ENCODE measurements at regions not wholly inside any gene's neighbourhood (a gene's known extent, or its start where the extent isn't known, plus 50 kb on each side); places are given as distances from the start of the nearest gene placed in this dataset.

GRCh38 chr16:85991425-85991824 is 92.5 kb downstream of the IRF8 start:
- no peak for DNase-seq

- no peak for DNase-seq
These were observed 92.9 kb downstream of the IRF8 start for GRCh38 chr16:85991856-85992255.

- DNase-seq, result no peak
These were observed 93.4 kb downstream of the IRF8 start for GRCh38 chr16:85992359-85992758.

GRCh38 chr16:85992779-85993178 is 93.8 kb downstream of the IRF8 start:
- DNase-seq, result no peak

- DNase-seq, result no peak
These were observed 95.8 kb downstream of the IRF8 start for GRCh38 chr16:85994492-85995490.

- DNase-seq, result no peak
These were observed 96.8 kb downstream of the IRF8 start for GRCh38 chr16:85995541-85996423.

- DNase-seq, result no peak
These were observed 97.9 kb downstream of the IRF8 start for GRCh38 chr16:85996843-85997242.

- DNase-seq, result no peak
These were observed 99.4 kb downstream of the IRF8 start for GRCh38 chr16:85998171-85998867.

GRCh38 chr16:85998868-85999729 is 100.1 kb downstream of the IRF8 start:
- DNase-seq, result no peak

- DNase-seq, result no peak
These were observed 100.8 kb downstream of the IRF8 start for GRCh38 chr16:85999778-86000177.

- no peak for DNase-seq
These were observed 103.4 kb downstream of the IRF8 start for GRCh38 chr16:86002178-86002900.

GRCh38 chr16:86007524-86007923 is 108.6 kb downstream of the IRF8 start:
- DNase-seq, result no peak

GRCh38 chr16:86010680-86011141 is 111.7 kb downstream of the IRF8 start:
- DNase-seq, result no peak

GRCh38 chr16:86011532-86011931 is 112.6 kb downstream of the IRF8 start:
- DNase-seq, result no peak

GRCh38 chr16:86012221-86012620 is 113.3 kb downstream of the IRF8 start:
- DNase-seq, result no peak

- no peak for DNase-seq
These were observed 114.9 kb downstream of the IRF8 start for GRCh38 chr16:86013867-86014266.

GRCh38 chr16:86015606-86016005 is 116.6 kb downstream of the IRF8 start:
- no peak for DNase-seq

- peak; percentile 19 for DNase-seq
These were observed 117.4 kb downstream of the IRF8 start for GRCh38 chr16:86016201-86016965.

GRCh38 chr16:86018071-86018470 is 119.1 kb downstream of the IRF8 start:
- DNase-seq, result no peak

GRCh38 chr16:86018487-86018886 is 119.5 kb downstream of the IRF8 start:
- no peak for DNase-seq

Data from amniotic stem cell (primary cell).